NOMO-1 treated with dmso at 0.1 percent for 144 hours (cell line): ENCODE measurements at regions not wholly inside any gene's neighbourhood (a gene's known extent, or its start where the extent isn't known, plus 50 kb on each side); places are given as distances from the start of the nearest gene placed in this dataset.
"Not testable (repeated sequence)": the region's sequence is repeated elsewhere in the genome, so short reads cannot be mapped to it uniquely, and the experiment has no call there.

ENCODE experiments used
- DNase-seq: peaks from one replicate; lab custom pipeline; 2025; ENCODE audit not compliant: unreplicated experiment; lab: John Stamatoyannopoulos, UW

DNA sequence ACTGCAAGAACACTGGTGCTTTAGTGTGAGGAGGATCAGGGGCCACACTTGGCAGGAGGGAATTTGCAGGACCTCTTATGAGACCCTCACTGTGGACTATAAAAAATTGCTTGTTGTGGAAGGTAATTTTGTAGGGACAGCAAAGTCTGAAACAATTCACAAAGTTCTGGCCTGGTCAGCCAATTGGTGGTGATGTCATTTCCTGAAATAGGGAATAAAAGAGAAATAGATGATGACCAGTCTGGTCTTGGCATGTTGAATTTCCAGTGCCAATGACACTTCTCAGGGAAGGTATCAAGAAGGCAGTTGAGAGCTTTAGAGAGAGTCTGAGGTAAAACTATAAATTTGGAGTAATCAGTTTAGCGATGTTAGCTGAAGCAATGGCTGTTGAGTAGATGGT lies 129.3 kb upstream of the LMNTD1 start:
- DNase-seq = no peak

DNA sequence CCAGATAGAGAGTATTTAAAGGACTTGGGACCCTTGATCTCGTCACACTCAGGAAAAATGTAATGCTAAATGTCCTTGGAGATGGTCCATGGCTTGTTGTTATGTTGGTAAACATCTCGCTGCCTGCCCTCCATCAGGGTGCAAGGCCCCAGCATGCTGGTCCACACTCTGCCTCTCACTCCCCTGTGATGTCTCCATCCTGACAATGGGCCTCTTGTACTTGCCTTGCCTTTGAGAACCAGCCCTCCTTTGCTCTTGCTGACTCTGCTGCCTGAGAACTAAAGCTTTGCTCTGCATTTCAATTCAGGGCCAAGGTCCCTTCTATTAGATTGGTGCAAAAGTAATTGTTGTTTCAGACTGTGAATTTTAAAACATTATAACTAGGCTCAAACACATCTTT lies 131.0 kb upstream of the LMNTD1 start:
- no peak for DNase-seq

- no peak for DNase-seq
Measured at GRCh38 chr12:25686351-25686750, 133.3 kb upstream of the LMNTD1 start.

GRCh38 chr12:25687226-25687625 lies 134.1 kb upstream of the LMNTD1 start:
- DNase-seq = no peak

DNA sequence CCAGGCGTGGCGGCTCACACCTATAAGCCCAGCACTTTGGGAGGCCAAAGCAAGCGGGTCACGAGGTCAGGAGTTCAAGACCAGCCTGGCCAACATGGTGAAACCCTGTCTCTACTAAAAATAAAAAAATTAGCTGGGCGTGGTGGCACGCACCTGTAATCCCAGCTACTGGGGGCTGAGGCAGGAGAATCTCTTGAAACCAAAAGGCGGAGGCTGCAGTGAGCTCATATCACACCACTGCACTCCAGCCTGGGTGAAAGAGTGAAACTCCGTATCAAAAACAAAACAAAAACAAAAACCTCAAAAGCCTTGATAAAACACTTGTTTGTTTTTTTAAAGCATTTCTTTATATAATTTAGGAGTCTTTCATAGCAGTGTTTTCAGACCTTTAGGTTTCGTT lies 135.8 kb upstream of the LMNTD1 start:
- not testable (repeated sequence) for DNase-seq

GRCh38 chr12:25689996-25690501 lies 137.0 kb upstream of the LMNTD1 start:
- no peak for DNase-seq

GRCh38 chr12:25690996-25691864 lies 138.1 kb upstream of the LMNTD1 start:
- DNase-seq = no peak

GRCh38 chr12:25691865-25692114 lies 138.7 kb upstream of the LMNTD1 start:
- no peak for DNase-seq

DNA sequence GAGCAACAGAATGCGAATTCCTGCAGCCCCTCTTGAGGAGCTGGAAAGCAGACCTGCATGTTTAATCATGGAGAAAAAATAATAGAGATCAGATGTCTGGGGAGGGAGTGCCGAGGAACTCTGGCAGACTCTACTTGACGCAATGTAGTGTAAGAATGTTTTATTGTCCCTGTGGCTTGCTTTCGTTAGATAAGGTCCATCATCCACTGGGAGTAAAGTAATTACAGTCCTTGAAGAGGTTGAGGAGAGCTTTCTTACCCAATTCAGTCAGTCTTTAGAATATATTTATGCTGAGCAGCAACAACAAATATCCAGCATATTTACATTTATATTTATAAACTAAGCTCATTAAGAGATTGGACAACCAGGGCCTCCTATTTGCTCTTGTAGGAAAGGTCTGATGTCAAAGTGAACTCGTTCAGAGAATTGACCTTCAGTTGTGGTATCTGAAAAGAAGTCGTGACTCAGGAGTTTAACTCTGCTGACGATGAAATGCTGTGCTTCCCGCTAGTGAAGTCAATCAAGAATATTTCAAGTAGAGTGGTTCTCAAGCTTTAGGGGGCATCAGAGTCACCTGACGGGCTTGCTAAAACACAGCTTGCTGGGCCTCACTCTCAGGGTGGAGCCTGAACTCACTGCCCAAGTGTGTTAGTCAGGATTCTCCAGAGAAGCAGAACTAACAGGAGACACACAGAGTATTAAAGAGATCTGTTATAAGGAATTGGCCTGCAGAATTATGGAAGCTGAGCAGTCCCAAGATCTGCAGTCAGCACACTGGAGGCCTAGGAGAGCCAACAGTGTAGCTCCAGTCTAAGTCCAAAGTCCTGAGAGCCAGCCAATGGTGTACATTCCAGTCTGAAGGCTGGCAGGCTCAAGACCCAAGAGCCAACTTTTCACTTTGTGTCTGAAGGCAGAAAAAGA lies 139.3 kb upstream of the LMNTD1 start:
- no peak for DNase-seq

GRCh38 chr12:25694072-25694471 lies 141.0 kb upstream of the LMNTD1 start:
- no peak for DNase-seq

- DNase-seq = no peak
Measured at GRCh38 chr12:25695574-25695973, 142.5 kb upstream of the LMNTD1 start.

- DNase-seq = no peak
Measured at GRCh38 chr12:25698772-25699171, 145.7 kb upstream of the LMNTD1 start.

DNA sequence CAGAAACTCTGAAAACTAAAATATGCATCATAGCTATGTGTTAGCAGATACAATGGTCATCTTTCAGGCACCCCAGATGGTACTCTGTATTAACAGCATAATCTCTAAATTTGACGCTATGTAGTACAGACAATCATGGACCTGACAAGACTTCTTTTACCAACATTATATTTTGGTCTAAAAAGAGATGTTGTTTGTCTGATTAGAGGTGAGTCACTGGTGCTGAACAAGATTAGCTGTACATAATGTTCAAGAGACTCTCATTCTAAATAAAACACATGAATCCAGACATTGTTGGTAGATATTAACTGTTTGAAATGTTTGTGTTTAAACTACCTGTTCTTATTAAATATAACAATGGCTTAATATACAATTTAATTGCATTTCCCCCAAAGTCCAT lies 146.4 kb upstream of the LMNTD1 start:
- no peak for DNase-seq

DNA sequence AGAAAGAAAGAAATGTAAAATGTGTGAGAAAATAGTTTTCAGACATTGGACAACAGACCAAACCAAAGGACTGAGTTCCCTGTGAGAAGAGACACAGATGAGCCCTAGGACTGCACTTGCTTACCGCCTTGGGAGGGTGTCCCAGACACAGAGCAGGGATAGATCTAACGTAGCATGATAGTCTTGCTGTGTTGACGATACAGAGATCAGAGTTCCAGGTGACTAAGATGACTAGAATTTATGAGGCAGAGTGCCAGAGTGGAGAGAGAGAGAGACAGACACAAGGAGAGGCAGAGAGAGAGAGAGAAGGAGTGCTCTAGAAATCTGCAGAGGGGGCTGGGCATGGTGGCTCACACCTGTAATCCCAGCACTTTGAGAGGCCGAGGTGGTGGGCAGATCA lies 148.2 kb upstream of the LMNTD1 start:
- DNase-seq = no peak

DNA sequence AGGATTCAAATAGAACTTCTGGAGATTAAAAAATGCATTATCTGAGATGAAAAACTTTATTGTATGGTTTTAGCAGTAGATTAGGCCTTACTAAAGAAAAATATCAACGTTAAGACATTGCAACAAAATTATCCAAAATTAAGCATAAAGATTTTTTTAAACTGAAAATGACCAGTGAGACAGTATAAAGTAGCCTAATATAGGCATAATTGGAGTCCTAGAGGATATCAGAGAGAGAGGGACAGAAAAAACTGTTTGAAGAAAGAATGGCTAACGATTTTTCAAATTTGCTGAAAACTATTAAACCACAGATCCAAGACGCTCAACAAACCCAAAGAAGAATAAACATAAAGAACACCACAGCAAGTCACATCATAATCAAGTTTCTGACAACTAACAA lies 149.5 kb upstream of the LMNTD1 start:
- no peak for DNase-seq

DNA sequence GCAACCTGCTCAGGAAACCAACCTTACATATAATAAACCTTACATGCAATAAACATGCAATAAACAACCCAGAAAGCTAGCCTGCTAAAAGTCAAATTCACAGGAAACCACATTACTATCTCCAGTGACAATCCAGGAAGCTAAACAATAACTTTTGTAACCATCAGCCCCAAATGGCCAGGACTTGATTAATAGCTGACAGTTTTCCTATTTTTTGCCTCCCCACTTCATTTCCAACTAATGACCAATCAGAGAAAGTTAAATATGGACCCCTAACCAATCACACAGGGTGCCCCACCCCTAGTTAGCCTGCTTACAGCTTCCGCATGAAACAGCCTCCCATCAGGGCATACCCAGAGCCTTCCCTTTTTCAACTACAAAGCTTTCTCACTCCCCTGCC lies 152.2 kb upstream of the LMNTD1 start:
- peak; percentile 43 for DNase-seq

DNA sequence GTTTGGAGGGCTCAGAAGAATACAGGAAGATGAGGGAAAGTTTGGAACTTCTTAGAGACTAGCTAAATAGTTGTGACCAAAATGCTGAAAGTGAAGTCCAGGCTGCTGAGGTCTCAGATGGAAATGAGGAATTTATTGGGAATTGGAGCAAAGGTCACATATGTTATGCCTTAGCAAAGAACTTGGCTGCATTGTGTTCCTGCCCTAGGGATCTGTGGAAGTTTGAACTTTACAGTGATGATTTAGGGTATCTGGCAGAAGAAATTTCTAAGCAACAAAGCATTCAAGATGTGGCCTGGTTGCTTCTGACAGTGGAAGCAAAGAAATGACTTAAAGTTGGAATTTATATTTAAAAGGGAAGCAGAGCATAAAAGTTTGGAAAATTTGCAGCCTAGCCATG lies 153.6 kb upstream of the LMNTD1 start:
- DNase-seq = not testable (repeated sequence)

GRCh38 chr12:25707056-25707455 lies 154.0 kb upstream of the LMNTD1 start:
- no peak for DNase-seq

DNA sequence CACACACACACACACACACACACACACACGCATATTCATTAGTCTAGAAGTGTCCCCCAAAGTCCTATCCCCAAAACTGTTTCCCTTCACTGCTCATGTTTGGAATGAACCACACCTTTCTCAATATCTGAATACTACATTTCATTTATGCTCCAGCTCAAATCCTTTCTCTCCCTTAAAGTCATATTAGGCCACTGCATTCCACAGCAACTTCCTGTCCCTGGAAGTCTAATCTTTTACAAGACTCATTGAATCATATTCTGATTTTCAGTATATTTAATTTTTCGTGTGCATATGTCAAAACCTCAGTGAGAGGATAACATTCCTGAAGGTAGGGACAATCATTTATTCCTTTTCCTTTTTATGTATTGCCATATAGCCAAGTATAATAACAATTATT lies 155.6 kb upstream of the LMNTD1 start:
- DNase-seq = no peak

DNA sequence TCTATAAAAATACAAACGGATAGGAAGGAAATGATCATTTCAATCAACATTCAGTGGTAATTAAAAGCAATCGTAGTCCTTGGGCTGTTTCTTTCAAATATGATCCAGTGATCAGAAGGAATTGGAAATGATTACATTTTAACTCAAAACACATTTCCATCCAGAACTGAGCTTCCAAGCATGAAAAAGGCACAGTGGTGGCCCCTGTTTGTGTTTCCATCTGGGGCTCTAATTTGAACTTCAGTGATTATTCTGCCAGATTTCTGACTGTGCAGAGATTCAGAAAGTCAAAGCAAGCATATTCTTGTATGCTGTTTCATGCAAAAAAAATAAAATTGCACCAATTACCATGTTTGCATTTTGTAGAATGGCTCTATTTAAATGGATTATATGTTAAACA lies 157.0 kb upstream of the LMNTD1 start:
- no peak for DNase-seq

DNA sequence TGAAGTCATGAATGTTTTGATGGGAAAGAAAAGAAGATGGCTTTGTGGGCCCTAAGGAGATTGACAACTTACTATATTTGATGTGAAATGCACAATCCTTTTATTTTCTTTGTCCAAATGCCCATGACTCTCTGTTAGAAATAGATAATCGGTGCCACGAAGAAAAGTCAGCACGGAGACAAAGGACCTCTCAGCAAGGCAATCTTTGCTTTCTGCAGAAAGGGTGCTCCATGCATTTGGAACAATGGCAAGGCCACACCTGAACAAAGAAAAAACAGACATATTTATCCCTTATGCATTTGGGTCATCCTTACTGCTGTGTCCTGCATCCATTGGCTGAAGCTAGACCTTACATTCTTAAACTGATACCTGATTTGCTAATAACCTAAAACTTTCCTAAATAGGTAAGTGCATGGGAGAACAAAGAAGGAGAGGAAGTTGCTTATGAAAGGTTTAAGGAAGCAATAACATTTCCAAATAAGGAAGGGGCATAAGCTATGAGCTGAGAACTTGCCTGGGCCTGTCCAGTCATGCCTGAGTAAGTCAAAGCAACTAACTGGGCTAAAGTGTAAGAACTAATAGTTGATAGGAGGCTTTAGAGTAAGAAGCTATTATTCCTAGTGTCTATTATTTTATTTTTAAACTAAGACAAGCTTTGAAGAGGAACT lies 158.0 kb upstream of the LMNTD1 start:
- not testable (repeated sequence) for DNase-seq

GRCh38 chr12:25712169-25712568 lies 159.1 kb upstream of the LMNTD1 start:
- DNase-seq = no peak
